ENCODE measurements at regions not wholly inside any gene's neighbourhood (a gene's known extent, or its start where the extent isn't known, plus 50 kb on each side); places are given as distances from the start of the nearest gene placed in this dataset.
"Not testable (repeated sequence)": the region's sequence is repeated elsewhere in the genome, so short reads cannot be mapped to it uniquely, and the experiment has no call there.

- DNase-seq: no peak
Measured at GRCh38 chr1:193438771-193439170, 252.4 kb upstream of the B3GALT2 start.

- no peak for DNase-seq
Measured at GRCh38 chr1:193438312-193438711, 251.9 kb upstream of the B3GALT2 start.

- DNase-seq: no peak
Measured at GRCh38 chr1:193437785-193438184, 251.4 kb upstream of the B3GALT2 start.

- DNase-seq: not testable (repeated sequence)
Measured at GRCh38 chr1:193437333-193437732, 250.9 kb upstream of the B3GALT2 start.

GRCh38 chr1:193435781-193436180, 249.4 kb upstream of the B3GALT2 start:
- DNase-seq: no peak

GRCh38 chr1:193434319-193434718, 247.9 kb upstream of the B3GALT2 start:
- no peak for DNase-seq

- DNase-seq: no peak
Measured at GRCh38 chr1:193433599-193433998, 247.2 kb upstream of the B3GALT2 start.

- no peak for DNase-seq
Measured at GRCh38 chr1:193432979-193433587, 246.7 kb upstream of the B3GALT2 start.

- no peak for DNase-seq
Measured at GRCh38 chr1:193431265-193431977, 245.0 kb upstream of the B3GALT2 start.

- DNase-seq: no peak
Measured at GRCh38 chr1:193427524-193427923, 241.1 kb upstream of the B3GALT2 start.

GRCh38 chr1:193426061-193426460, 239.6 kb upstream of the B3GALT2 start:
- no peak for DNase-seq

- DNase-seq: no peak
Measured at GRCh38 chr1:193421487-193421886, 235.1 kb upstream of the B3GALT2 start.

GRCh38 chr1:193419295-193419694, 232.9 kb upstream of the B3GALT2 start:
- DNase-seq: no peak

GRCh38 chr1:193418745-193419058, 232.3 kb upstream of the B3GALT2 start:
- no peak for DNase-seq

- no peak for DNase-seq
Measured at GRCh38 chr1:193417945-193418744, 231.7 kb upstream of the B3GALT2 start.

GRCh38 chr1:193417403-193417802, 231.0 kb upstream of the B3GALT2 start:
- DNase-seq: no peak

GRCh38 chr1:193416226-193417024, 230.0 kb upstream of the B3GALT2 start:
- no peak for DNase-seq

- no peak for DNase-seq
Measured at GRCh38 chr1:193415256-193415655, 228.8 kb upstream of the B3GALT2 start.

GRCh38 chr1:193413376-193413775, 227.0 kb upstream of the B3GALT2 start:
- no peak for DNase-seq

GRCh38 chr1:193412748-193413147, 226.3 kb upstream of the B3GALT2 start:
- no peak for DNase-seq

- DNase-seq: no peak
Measured at GRCh38 chr1:193411714-193412113, 225.3 kb upstream of the B3GALT2 start.

- no peak for DNase-seq
Measured at GRCh38 chr1:193411215-193411614, 224.8 kb upstream of the B3GALT2 start.

- no peak for DNase-seq
Measured at GRCh38 chr1:193408782-193409293, 222.4 kb upstream of the B3GALT2 start.
